Left colon (tissue), 2 donors: ENCODE measurements at regions not wholly inside any gene's neighbourhood (a gene's known extent, or its start where the extent isn't known, plus 50 kb on each side); places are given as distances from the start of the nearest gene placed in this dataset.
A peak's percentile ranks its signal among the peaks of the same experiment; 100 is the strongest.
"Not testable (repeated sequence)": the region's sequence is repeated elsewhere in the genome, so short reads cannot be mapped to it uniquely, and the experiment has no call there.

Experiments
- ATAC-seq: fragments of 200-7000 bp; cut with Tn5 transposase; one replicate; pipeline ENCODE4 v1.9.1; 2020; ENCODE audit warnings: mild to moderate bottlenecking, moderate library complexity
- DNase-seq, 2 donors: peaks; one replicate each; pipeline ENCODE4 v3.0.0-alpha.2; 2020
- intact Hi-C, 2 donors: fragments of 100-400 bp; cut with DNase I in 1 of 2; cut with micrococcal nuclease in 1 of 2; formaldehyde crosslinking; loops; one replicate each; pipeline versions ENCODE4 v1.11.2 to v1.14.0; 2022; cut with DNase I, micrococcal nuclease
- donor health status: DM: no; HTN: no; CAD: no.
- donor health status: DM: yes; HTN: yes; CAD: no.

DNA sequence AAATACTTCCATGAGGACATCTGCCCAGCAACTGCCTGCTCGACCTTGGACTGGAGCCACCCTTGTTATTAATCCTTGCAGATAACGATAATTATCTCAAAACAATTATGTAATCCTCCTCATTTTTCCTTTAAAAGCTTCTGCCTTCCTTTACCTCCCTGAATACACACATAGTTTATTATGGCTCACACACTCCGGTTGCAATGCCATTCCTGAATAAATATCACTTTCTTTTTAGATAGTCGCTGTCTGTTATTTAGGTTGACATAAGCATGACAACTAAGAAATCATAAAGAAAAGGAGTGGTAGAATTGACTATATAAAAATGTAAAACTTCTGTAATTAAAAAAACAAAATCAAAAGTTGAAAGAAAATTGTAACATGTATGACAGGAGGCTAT lies 64.8 kb downstream of the B4GALT7 start:
- DNase-seq, intact Hi-C loops: not testable (repeated sequence)
- peak; percentile 71 for ATAC-seq

DNA sequence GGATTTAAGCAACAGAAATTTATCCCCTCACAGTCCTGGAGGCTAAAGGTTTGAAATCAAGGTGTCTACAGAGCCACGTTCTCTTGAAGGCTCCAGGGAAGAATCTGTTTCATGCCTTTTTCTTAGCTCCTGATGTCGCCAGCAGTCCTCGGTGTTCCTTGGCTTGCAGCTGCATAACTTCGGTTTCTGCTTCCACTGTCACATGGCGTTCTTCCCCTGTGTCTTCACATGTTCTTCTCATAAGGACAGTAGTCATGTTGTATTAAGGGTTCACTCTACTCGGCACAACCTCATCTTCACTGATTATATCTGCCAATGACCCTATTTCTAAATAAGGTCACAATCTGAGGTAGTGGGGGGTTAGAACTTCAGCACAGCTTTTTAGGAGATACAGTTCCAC lies 65.2 kb downstream of the B4GALT7 start:
- ATAC-seq, DNase-seq, intact Hi-C loops: not testable (repeated sequence)

DNA sequence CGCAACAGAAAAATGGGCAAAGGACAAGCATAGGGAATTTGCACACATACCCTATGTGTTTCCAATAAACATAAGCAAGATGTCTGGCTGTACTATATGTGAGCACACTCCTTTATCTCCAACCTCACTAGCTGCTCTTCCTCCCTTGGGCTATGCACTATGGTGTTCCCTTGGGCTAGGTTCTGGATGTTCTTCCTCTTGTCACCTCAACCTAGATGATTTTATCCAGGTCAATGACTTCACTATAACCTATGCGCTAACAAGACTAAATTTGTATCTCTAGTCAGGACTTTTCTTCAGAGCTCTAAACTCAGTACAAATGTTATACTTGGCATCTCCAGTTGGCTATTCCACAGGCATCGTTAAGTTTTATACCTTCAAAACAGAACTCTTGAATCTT lies 66.0 kb downstream of the B4GALT7 start:
- ATAC-seq, intact Hi-C loops, DNase-seq: not testable (repeated sequence)

DNA sequence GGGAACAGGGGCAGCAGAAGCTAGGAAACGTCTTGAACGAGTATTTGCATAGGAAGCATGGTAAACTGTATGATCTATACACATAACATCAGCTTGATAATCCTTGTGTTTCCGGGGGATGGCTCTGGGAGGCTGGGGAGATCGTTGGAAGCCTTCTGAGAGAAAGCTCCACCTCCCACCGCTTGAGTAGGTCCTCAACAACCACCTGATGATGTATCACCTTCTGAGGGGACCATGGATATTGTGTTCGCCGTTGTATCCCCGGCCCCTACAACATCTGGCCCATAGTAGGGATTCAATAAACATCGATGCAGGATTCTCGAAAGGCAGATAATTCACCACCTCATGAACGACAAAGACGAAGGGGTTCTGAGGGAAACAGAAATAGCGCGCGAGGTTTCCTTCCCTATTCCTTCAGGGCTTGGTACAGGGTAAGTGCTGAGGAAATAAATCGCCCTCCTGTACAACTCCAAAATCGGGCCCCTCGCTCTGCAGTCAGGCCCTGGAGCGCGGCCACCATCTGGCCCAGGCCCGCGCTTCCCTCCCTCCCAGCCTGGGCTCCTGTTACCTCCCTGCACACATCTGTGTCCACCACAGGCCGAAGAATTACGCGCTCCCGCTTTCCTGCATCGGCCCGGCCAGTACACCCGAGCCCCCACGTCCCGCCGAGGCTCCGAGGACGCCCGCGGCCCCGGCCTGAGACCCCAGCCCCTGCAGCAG lies 71.3 kb downstream of the B4GALT7 start:
- intact Hi-C loops, DNase-seq: not testable (repeated sequence)
- ATAC-seq: peak; percentile 59

DNA sequence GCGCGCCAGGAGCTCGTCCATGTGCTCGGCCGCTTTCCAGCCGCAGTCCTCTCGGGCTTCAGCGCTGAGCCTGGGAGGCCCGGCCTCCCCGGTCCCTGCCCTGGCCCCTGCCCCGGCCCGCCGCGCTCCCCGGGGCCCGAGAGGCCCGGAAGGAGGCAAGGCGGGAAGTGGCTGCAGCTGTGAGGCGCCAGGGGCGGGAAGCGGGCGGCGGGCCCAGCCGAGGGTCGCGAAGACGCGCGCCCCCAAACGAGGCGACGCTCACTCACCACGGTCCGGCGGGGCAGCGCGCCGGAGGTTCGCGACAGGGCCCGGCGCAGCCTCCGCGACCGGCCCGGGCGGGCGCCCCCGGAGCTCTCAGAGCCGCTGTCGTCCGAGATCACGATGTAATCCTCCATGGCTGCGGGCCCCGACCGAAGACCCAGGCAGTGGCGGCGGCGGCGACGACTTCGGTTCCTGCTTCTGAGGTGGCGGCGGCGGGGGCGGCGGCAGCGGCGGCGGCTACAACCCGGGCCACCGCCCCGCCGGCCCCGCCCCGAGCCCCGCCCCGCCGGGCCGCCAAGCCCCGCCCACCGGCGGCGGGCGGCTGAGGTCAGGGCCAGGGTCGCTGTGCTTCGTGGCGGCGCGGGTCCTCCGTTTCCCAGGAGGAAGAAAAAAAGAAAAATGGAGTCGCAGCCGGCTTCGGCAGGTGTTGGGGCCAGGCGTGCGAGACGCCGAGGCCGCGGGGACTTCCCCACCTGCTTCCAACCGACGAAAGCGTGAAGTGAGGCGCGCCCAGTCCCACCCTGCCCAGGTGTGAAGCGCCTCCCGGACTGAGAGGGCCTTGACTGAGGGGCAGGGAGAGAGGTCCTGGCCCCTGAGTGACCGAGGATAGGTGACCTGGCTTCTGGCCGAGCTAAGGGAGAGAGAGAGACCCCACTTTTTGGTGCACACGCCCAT lies 72.1 kb downstream of the B4GALT7 start:
- DNase-seq (peak; percentile 61 to 86), ATAC-seq (peak; percentile 79)
- intact Hi-C loops: not testable (repeated sequence)
